ENCODE measurements at regions not wholly inside any gene's neighbourhood (a gene's known extent, or its start where the extent isn't known, plus 50 kb on each side); places are given as distances from the start of the nearest gene placed in this dataset.

DNA sequence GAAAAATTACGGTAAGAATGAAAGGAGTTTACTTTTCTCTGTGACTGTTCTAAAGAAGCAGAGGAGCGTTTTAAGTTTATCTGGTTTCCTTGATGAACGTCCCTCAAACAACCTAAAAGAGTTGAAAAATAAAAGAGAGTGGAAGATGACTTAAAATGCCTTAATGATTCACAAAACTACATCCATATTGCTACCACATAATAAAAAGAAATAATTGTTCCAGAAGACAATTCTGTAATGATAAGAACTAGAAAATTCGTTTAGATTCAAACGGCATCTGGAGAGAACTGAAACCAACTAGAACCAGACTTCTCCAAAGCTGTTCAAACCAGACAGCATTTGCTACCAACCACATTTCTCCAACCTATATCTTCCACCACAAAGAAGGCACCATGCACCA, 68.1 kb downstream of the TEKT4 start:
- no peak for DNase-seq (ENCODE audit: low spot score)

DNA sequence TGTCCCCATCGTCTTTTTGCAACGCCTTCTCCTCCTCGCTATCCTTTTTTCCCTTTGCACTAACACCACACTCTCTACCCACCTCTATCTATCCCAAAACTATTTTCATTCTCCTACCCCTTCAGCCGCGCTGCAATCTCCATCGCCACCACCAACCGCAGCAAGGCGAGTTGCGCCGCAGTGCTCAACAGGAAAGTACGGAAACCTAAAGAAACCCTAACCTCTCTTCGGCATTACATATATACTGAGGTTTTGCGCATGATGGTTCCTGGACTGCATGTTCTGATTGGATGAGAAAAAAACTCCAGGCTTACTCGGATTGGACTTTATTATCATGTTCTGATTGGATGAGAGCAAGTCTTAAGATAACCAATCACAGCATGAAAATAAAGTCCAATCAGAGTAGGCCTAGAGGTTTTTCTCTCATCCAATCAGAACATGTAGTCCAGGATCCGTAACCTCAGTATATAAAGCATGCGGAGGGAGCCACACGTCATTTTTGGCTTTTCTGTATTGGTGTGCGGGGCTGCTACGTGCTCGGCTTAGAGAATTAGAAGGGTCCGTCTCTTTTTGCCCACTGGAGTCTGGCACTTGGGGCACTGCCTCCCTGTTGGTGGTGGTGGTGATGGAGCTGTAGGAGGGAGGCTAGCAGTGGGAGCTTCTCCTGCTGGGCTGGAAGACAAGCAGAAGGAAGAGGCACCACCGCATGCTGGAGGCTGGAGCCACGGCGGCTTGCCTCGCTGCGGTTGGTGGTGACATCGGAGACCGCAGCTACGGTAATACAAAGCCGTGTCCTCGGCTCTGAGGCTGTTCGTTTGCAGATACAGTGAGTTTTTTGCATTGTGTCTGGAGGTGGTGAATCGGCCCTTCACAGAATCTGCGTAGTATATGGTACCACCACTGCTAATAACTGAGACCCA, 76.1 kb downstream of the TEKT4 start:
- no peak for DNase-seq (ENCODE audit: low spot score)

GRCh38 chr2:94955702-94956101, 69.8 kb upstream of the MAL start:
- no peak for DNase-seq (ENCODE audit: low spot score)

DNA sequence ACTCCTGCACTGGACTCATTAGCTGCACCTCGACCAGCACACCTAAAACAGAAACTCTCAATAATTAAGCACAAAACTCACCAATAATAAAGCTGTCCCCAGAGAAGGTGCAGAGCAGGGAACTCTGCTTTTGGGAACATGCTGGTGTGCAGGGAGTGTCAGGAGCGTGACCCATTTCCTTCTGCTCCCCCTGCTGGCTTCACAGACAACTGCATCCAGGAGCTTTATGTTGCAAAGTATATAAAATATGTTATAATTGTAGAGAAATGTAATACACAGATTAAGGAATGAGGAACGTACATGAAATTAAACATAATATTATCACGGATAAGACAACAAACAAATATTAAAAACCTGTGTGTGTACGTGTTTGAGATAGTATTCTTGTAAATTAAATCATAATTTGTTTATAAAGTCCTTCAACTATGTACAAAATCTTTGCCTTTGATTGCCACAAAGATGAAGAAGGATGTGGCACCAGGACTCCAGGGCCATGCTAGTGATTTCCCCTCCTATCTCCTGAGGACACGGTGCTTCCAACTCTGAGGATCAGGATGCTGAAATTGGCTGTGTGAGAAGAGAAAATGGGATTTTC, 68.6 kb upstream of the MAL start:
- peak; percentile 75 for DNase-seq (ENCODE audit: low spot score)

DNA sequence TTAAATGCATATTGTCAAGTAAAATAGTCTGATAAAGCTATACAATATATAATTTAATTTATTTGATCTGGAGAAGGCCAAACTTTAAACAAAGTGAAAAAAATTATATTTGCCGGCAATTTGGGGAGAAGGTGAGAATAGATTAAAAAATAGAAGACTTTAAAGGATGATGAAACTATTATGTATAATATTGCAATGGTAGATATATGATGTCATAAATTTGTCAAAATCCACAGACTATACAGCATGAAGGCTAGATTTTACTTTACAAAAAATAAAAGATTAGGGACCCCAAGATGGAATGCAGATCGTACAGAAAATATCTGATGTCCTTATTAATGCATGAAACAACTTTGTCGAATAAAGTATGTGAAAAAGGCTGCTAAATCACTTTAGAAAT, 67.3 kb upstream of the MAL start:
- DNase-seq (ENCODE audit: low spot score), result no peak

GRCh38 chr2:94960266-94960665, 65.2 kb upstream of the MAL start:
- DNase-seq (ENCODE audit: low spot score), result no peak

GRCh38 chr2:94960751-94961150, 64.8 kb upstream of the MAL start:
- no peak for DNase-seq (ENCODE audit: low spot score)

DNA sequence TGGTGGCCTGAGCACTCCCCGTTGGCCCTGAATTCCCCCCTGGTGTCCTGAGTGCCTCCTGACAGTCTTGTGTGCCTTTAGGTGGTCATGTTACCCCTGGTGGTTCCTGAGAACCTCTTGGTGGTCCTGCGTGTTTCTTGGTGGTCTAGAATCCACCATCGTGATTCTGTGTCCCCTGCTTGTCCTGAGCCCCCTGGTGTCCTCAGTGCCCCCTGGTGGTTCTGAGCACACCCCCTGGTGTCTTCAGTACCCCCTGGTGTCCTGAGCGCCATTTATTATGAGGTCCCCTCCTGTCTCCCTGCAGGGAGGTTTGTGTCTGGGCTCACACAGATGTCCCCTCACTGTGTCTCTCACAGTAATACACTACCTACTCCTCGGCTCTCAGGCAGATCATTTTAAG, 61.3 kb upstream of the MAL start:
- DNase-seq (ENCODE audit: low spot score), result no peak

- DNase-seq (ENCODE audit: low spot score), result no peak
These were observed 58.8 kb upstream of the MAL start for GRCh38 chr2:94966689-94967088.

- no peak for DNase-seq (ENCODE audit: low spot score)
These were observed 55.2 kb upstream of the MAL start for GRCh38 chr2:94970353-94970752.
